Upper lobe of left lung (tissue), 6 donors: ENCODE measurements at regions not wholly inside any gene's neighbourhood (a gene's known extent, or its start where the extent isn't known, plus 50 kb on each side); places are given as distances from the start of the nearest gene placed in this dataset.

Experiments
- ATAC-seq, 2 donors: fragments of 200-7000 bp; cut with Tn5 transposase; one replicate each; pipeline ENCODE4 v1.9.1; 2022; ENCODE audit warnings: mild to moderate bottlenecking in 2 of 2, moderate library complexity in 2 of 2; ENCODE audit not compliant: low FRiP score in 2 of 2
- DNase-seq, 2 donors: peaks; one replicate each; pipeline ENCODE4 v3.0.0-alpha.2; 2019 to 2020
- H3K27ac ChIP-seq, 4 donors: fragments of 200-600 bp; sonication (generic); one replicate each; pipeline ENCODE4 v1.5.1; 2016 to 2019
- H3K27me3 ChIP-seq, 4 donors: fragments of 200-600 bp; sonication (generic); one replicate each; pipeline ENCODE4 v1.5.1; 2017 to 2019
- H3K36me3 ChIP-seq, 4 donors: fragments of 200-600 bp; sonication (generic); one replicate each; pipeline ENCODE4 v1.5.1; 2016 to 2019
- H3K4me1 ChIP-seq, 4 donors: fragments of 200-600 bp; sonication (generic); one replicate each; pipeline ENCODE4 v1.5.1; 2018 to 2019
- H3K4me3 ChIP-seq, 4 donors: fragments of 200-600 bp; sonication (generic); one replicate each; pipeline ENCODE4 v1.5.1; 2017 to 2019; ENCODE audit warnings: mild to moderate bottlenecking in 2 of 4, moderate library complexity in 1 of 4
- H3K9me3 ChIP-seq, 4 donors: fragments of 200-600 bp; sonication (generic); one replicate each; pipeline ENCODE4 v1.5.1; 2018 to 2019
- CTCF ChIP-seq, 6 experiments: fragments of 450-650 bp in 4 of 6; fragments of 200-600 bp in 2 of 6; sonication (generic) in 2 of 6; IDR thresholded peaks; one replicate each; pipeline ENCODE4 v1.5.1; 2016 to 2019; ENCODE audit warnings: antibody characterized with exemption in 6 of 6
- EP300 ChIP-seq, 4 donors: sonication (generic); formaldehyde crosslinking; IDR thresholded peaks; one replicate each; pipeline ENCODE4 v1.5.1; 2017; ENCODE audit warnings: antibody characterized with exemption in 4 of 4, control low read depth in 2 of 4
- POLR2A ChIP-seq, 4 donors: fragments of 450-650 bp; IDR thresholded peaks; one replicate each; pipeline ENCODE4 v1.5.1; 2016 to 2017; ENCODE audit warnings: antibody characterized with exemption in 4 of 4, mild to moderate bottlenecking in 2 of 4
- POLR2AphosphoS5 ChIP-seq, 2 donors: sonication (generic); formaldehyde crosslinking; IDR thresholded peaks; one replicate each; pipeline ENCODE4 v1.5.1; 2017; ENCODE audit warnings: antibody characterized with exemption in 2 of 2
- WGBS, 2 donors: methylation state at CpG; one replicate each; pipeline ENCODE4 v1.1.5; 2017 to 2018; 5-methylcytosine and 5-hydroxymethylcytosine counted together
- donor health status: DM: no; HTN: no; CAD: no; lungs with moderate emphysema.
- donor health status: DM: no; HTN: yes; CAD: no; lungs with severe emphysema.

GRCh38 chr3:13213911-13214846 lies 140.9 kb upstream of the IQSEC1 start:
- no peak overlapping the region for H3K27ac ChIP-seq
- no peaks in the 10 kb centered on the region for H3K9me3 ChIP-seq
- TF ChIP-seq POLR2A (IDR thresholded peaks at IDR 0.05): no peak
- TF ChIP-seq EP300 (IDR thresholded peaks at IDR 0.05): no peak
- no peak for TF ChIP-seq CTCF (IDR thresholded peaks at IDR 0.05)
- TF ChIP-seq POLR2AphosphoS5 (IDR thresholded peaks at IDR 0.05): no peak
- DNase-seq: peak in 1 of 2 donors; percentile 43
- WGBS, 2 donors: 76 to 90% methylated on average over 14 to 25 of the region's 26 CpGs
- no peaks in the 10 kb centered on the region for H3K36me3 ChIP-seq
- H3K27me3 ChIP-seq: no peaks in the 10 kb centered on the region
- H3K4me3 ChIP-seq: no peak overlapping the region
- no peaks in the 10 kb centered on the region for H3K4me1 ChIP-seq
- ATAC-seq: no peak

- Histone ChIP-seq H3K27me3 (no peaks in the 10 kb centered on the region), H3K9me3 (no peaks in the 10 kb centered on the region), H3K36me3 (no peaks in the 10 kb centered on the region), H3K4me1 (no peaks in the 10 kb centered on the region), H3K4me3 (no peak overlapping the region), H3K27ac (no peak overlapping the region)
- 88 to 89% methylated on average over 3 of the region's 3 CpGs for WGBS, 2 donors
- ATAC-seq (no peak), DNase-seq (no peak)
- no peak for TF ChIP-seq CTCF (IDR thresholded peaks at IDR 0.05)
- TF ChIP-seq EP300 (IDR thresholded peaks at IDR 0.05): no peak
- no peak for TF ChIP-seq POLR2AphosphoS5 (IDR thresholded peaks at IDR 0.05)
- TF ChIP-seq POLR2A (IDR thresholded peaks at IDR 0.05): no peak
These were observed 140.3 kb upstream of the IQSEC1 start for GRCh38 chr3:13213490-13213889.

- Histone ChIP-seq H3K27ac (no peak overlapping the region), H3K27me3 (no peaks in the 10 kb centered on the region), H3K9me3 (no peaks in the 10 kb centered on the region), H3K4me3 (no peak overlapping the region), H3K4me1 (no peaks in the 10 kb centered on the region), H3K36me3 (no peaks in the 10 kb centered on the region)
- 76 to 83% methylated on average over 16 of the region's 16 CpGs for WGBS, 2 donors
- peak in 1 of 2 donors; percentile 51 for DNase-seq
- ATAC-seq: no peak
- TF ChIP-seq CTCF (IDR thresholded peaks at IDR 0.05) (no peak), POLR2A (IDR thresholded peaks at IDR 0.05) (no peak), POLR2AphosphoS5 (IDR thresholded peaks at IDR 0.05) (no peak), EP300 (IDR thresholded peaks at IDR 0.05) (no peak)
These were observed 138.5 kb upstream of the IQSEC1 start for GRCh38 chr3:13211605-13212210.

- Histone ChIP-seq H3K27ac (no peak overlapping the region), H3K36me3 (no peaks in the 10 kb centered on the region), H3K9me3 (no peaks in the 10 kb centered on the region), H3K27me3 (no peaks in the 10 kb centered on the region), H3K4me1 (no peaks in the 10 kb centered on the region), H3K4me3 (no peak overlapping the region)
- DNase-seq: no peak
- WGBS, 2 donors: 71 to 83% methylated on average over 10 to 21 of the region's 22 CpGs
- no peak for TF ChIP-seq CTCF (IDR thresholded peaks at IDR 0.05)
- no peak for TF ChIP-seq EP300 (IDR thresholded peaks at IDR 0.05)
- TF ChIP-seq POLR2A (IDR thresholded peaks at IDR 0.05): no peak
- TF ChIP-seq POLR2AphosphoS5 (IDR thresholded peaks at IDR 0.05): no peak
- no peak for ATAC-seq
These were observed 137.2 kb upstream of the IQSEC1 start for GRCh38 chr3:13210221-13210975.
